Stomach smooth muscle (tissue), 2 donors: ENCODE measurements at regions not wholly inside any gene's neighbourhood (a gene's known extent, or its start where the extent isn't known, plus 50 kb on each side); places are given as distances from the start of the nearest gene placed in this dataset.

Experiments
- H3K27ac ChIP-seq: one replicate; pipeline ENCODE4 v1.7.0; 2013; ENCODE audit warnings: mild to moderate bottlenecking, low read length, inconsistent platforms
- H3K27me3 ChIP-seq, 2 donors: one replicate each; pipeline ENCODE4 v1.7.0; 2013; ENCODE audit warnings: low read length in 2 of 2; ENCODE audit not compliant: insufficient read depth in 2 of 2, control insufficient read depth in 1 of 2
- H3K36me3 ChIP-seq, 2 donors: one replicate each; pipeline ENCODE4 v1.7.0; 2013; ENCODE audit warnings: low read length in 2 of 2; ENCODE audit not compliant: control insufficient read depth in 2 of 2, insufficient read depth in 2 of 2
- H3K4me1 ChIP-seq: one replicate; pipeline ENCODE4 v1.7.0; 2013; ENCODE audit warnings: low read length; ENCODE audit not compliant: control insufficient read depth, insufficient read depth
- H3K4me3 ChIP-seq, 2 donors: one replicate each; pipeline ENCODE4 v1.7.0; 2013; ENCODE audit warnings: low read length in 2 of 2
- H3K9ac ChIP-seq, 2 donors: one replicate each; pipeline ENCODE4 v1.7.0; 2013; ENCODE audit warnings: low read length in 2 of 2, mild to moderate bottlenecking in 1 of 2
- H3K9me3 ChIP-seq, 2 donors: one replicate each; pipeline ENCODE4 v1.7.0; 2013; ENCODE audit warnings: low read length in 2 of 2; ENCODE audit not compliant: control insufficient read depth in 2 of 2
- donor health status: healthy.
- donor health status: Pancreatic carcinoma.

- Histone ChIP-seq H3K27ac (no peak overlapping the region), H3K9ac (no peak overlapping the region), H3K4me3 (no peak overlapping the region), H3K4me1 (no peaks in the 10 kb centered on the region), H3K36me3 (no peaks in the 10 kb centered on the region), H3K27me3 (no peaks in the 10 kb centered on the region), H3K9me3 (no peaks in the 10 kb centered on the region)
Observed at GRCh38 chr9:116007824-116008223, 145.8 kb upstream of the PAPPA start.

- H3K27ac ChIP-seq = no peak overlapping the region
- no peaks in the 10 kb centered on the region for H3K27me3 ChIP-seq
- no peak overlapping the region for H3K9ac ChIP-seq
- no peaks in the 10 kb centered on the region for H3K9me3 ChIP-seq
- H3K4me1 ChIP-seq = no peaks in the 10 kb centered on the region
- no peaks in the 10 kb centered on the region for H3K36me3 ChIP-seq
- H3K4me3 ChIP-seq = no peak overlapping the region
Observed at GRCh38 chr9:116008278-116008677, 145.3 kb upstream of the PAPPA start.

GRCh38 chr9:116009420-116009819, 144.2 kb upstream of the PAPPA start:
- Histone ChIP-seq H3K27me3 (no peaks in the 10 kb centered on the region), H3K4me3 (no peak overlapping the region), H3K27ac (no peak overlapping the region), H3K9ac (no peak overlapping the region), H3K9me3 (no peaks in the 10 kb centered on the region), H3K36me3 (no peaks in the 10 kb centered on the region), H3K4me1 (no peaks in the 10 kb centered on the region)

GRCh38 chr9:116015855-116016254, 137.7 kb upstream of the PAPPA start:
- H3K4me1 ChIP-seq = no peaks in the 10 kb centered on the region
- H3K27ac ChIP-seq = no peak overlapping the region
- no peaks in the 10 kb centered on the region for H3K9me3 ChIP-seq
- H3K36me3 ChIP-seq = no peaks in the 10 kb centered on the region
- no peaks in the 10 kb centered on the region for H3K27me3 ChIP-seq
- H3K4me3 ChIP-seq = no peak overlapping the region
- H3K9ac ChIP-seq = no peak overlapping the region

GRCh38 chr9:116020146-116020545, 133.4 kb upstream of the PAPPA start:
- Histone ChIP-seq H3K9ac (no peak overlapping the region), H3K27me3 (no peaks in the 10 kb centered on the region), H3K4me3 (no peak overlapping the region), H3K9me3 (no peaks in the 10 kb centered on the region), H3K36me3 (no peaks in the 10 kb centered on the region), H3K27ac (no peak overlapping the region), H3K4me1 (no peaks in the 10 kb centered on the region)

- Histone ChIP-seq H3K4me3 (no peak overlapping the region), H3K9me3 (no peaks in the 10 kb centered on the region), H3K9ac (no peak overlapping the region), H3K27me3 (no peaks in the 10 kb centered on the region), H3K36me3 (no peaks in the 10 kb centered on the region), H3K4me1 (no peaks in the 10 kb centered on the region), H3K27ac (no peak overlapping the region)
Observed at GRCh38 chr9:116020801-116021200, 132.8 kb upstream of the PAPPA start.

- Histone ChIP-seq H3K27me3 (no peaks in the 10 kb centered on the region), H3K4me3 (no peak overlapping the region), H3K4me1 (no peaks in the 10 kb centered on the region), H3K9me3 (no peaks in the 10 kb centered on the region), H3K36me3 (no peaks in the 10 kb centered on the region), H3K27ac (no peak overlapping the region), H3K9ac (no peak overlapping the region)
Observed at GRCh38 chr9:116027096-116027495, 126.5 kb upstream of the PAPPA start.

GRCh38 chr9:116027511-116027910, 126.1 kb upstream of the PAPPA start:
- H3K4me3 ChIP-seq = no peak overlapping the region
- H3K4me1 ChIP-seq = no peaks in the 10 kb centered on the region

GRCh38 chr9:116027951-116028350, 125.6 kb upstream of the PAPPA start:
- Histone ChIP-seq H3K27ac (no peak overlapping the region), H3K27me3 (no peaks in the 10 kb centered on the region), H3K4me3 (no peak overlapping the region), H3K9me3 (no peaks in the 10 kb centered on the region), H3K9ac (no peak overlapping the region), H3K36me3 (no peaks in the 10 kb centered on the region), H3K4me1 (no peaks in the 10 kb centered on the region)

More at GRCh38 chr9:116027511-116027910, 126.1 kb upstream of the PAPPA start:
- Histone ChIP-seq H3K9ac (no peak overlapping the region), H3K27ac (no peak overlapping the region), H3K9me3 (no peaks in the 10 kb centered on the region), H3K36me3 (no peaks in the 10 kb centered on the region), H3K27me3 (no peaks in the 10 kb centered on the region)

- Histone ChIP-seq H3K27ac (no peak overlapping the region), H3K4me3 (no peak overlapping the region), H3K9ac (no peak overlapping the region), H3K4me1 (no peaks in the 10 kb centered on the region), H3K36me3 (no peaks in the 10 kb centered on the region), H3K27me3 (no peaks in the 10 kb centered on the region), H3K9me3 (no peaks in the 10 kb centered on the region)
Observed at GRCh38 chr9:116030517-116030916, 123.1 kb upstream of the PAPPA start.

- Histone ChIP-seq H3K4me3 (no peak overlapping the region), H3K27me3 (no peaks in the 10 kb centered on the region), H3K27ac (no peak overlapping the region), H3K4me1 (no peaks in the 10 kb centered on the region), H3K36me3 (no peaks in the 10 kb centered on the region), H3K9me3 (no peaks in the 10 kb centered on the region), H3K9ac (no peak overlapping the region)
Observed at GRCh38 chr9:116032683-116033440, 120.7 kb upstream of the PAPPA start.
